ENCODE measurements at regions not wholly inside any gene's neighbourhood (a gene's known extent, or its start where the extent isn't known, plus 50 kb on each side); places are given as distances from the start of the nearest gene placed in this dataset.

DNA sequence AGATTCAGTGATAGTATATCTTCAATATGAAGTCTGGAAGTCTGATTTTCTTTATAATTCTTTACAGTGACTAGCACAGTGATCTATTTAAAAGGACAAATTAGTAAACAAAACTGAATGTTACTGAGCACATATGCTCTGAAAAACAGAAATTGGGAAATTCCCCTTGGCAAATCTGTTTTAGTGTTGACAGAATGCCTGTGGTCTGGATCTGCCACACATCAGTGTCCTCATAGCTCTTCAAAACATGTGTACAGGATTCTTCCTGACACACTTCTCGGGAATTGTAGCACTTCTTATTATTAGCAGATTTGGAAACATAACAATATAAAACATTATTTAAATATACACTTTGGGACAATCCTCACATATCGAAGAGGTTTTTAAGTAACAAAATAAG, 354.3 kb downstream of the COL12A1 start:
- no peaks in the 10 kb centered on the region for H3K27me3 Mint-ChIP-seq (ENCODE audit: unreplicated experiment)
- TF ChIP-seq, protein P1, sequence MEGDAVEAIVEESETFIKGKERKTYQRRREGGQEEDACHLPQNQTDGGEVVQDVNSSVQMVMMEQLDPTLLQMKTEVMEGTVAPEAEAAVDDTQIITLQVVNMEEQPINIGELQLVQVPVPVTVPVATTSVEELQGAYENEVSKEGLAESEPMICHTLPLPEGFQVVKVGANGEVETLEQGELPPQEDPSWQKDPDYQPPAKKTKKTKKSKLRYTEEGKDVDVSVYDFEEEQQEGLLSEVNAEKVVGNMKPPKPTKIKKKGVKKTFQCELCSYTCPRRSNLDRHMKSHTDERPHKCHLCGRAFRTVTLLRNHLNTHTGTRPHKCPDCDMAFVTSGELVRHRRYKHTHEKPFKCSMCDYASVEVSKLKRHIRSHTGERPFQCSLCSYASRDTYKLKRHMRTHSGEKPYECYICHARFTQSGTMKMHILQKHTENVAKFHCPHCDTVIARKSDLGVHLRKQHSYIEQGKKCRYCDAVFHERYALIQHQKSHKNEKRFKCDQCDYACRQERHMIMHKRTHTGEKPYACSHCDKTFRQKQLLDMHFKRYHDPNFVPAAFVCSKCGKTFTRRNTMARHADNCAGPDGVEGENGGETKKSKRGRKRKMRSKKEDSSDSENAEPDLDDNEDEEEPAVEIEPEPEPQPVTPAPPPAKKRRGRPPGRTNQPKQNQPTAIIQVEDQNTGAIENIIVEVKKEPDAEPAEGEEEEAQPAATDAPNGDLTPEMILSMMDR (IDR thresholded peaks at IDR 0.05; ENCODE audit: unreplicated experiment), result no peak
- no peak for DNase-seq (ENCODE audit: low spot score)
- H3K27ac Mint-ChIP-seq (ENCODE audit: unreplicated experiment), result no peak overlapping the region
- H3K4me1 Mint-ChIP-seq (ENCODE audit: unreplicated experiment), result no peaks in the 10 kb centered on the region
- H3K36me3 Mint-ChIP-seq (ENCODE audit: low read depth, unreplicated experiment), result no peaks in the 10 kb centered on the region
- no peaks in the 10 kb centered on the region for H3K9me3 Mint-ChIP-seq (ENCODE audit: unreplicated experiment)
- no peak overlapping the region for H3K4me3 Mint-ChIP-seq (ENCODE audit: unreplicated experiment)

DNA sequence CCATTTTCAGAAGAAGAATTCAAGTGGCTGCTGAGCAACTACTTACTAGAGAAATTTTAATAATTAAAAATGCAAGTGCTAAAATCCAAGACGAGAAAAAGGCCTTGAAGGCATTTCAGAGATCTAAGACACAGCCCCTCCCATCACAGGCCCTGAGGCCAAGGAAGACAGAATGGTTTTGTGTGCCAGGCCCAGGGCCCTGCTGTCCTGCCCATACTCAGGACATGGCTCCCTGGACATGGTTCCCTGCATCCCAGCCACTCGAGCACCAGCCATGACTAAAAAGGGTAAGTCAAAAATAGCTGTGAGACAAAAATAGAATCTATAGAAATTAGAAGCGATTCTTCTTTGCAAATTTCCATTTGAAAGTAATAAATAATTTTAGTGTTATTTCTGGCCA, 364.9 kb downstream of the COL12A1 start:
- no peak for DNase-seq (ENCODE audit: low spot score)
- TF ChIP-seq, protein P1 (IDR thresholded peaks at IDR 0.05; ENCODE audit: unreplicated experiment), result no peak
- H3K27me3 Mint-ChIP-seq (ENCODE audit: unreplicated experiment), result no peaks in the 10 kb centered on the region

GRCh38 chr6:74834967-74835366, 370.9 kb downstream of the COL12A1 start:
- TF ChIP-seq, protein P1 (IDR thresholded peaks at IDR 0.05; ENCODE audit: unreplicated experiment), result no peak
- no peak for DNase-seq (ENCODE audit: low spot score)
- Mint-ChIP-seq H3K27me3 (ENCODE audit: unreplicated experiment) (no peaks in the 10 kb centered on the region), H3K4me1 (ENCODE audit: unreplicated experiment) (no peaks in the 10 kb centered on the region), H3K36me3 (ENCODE audit: low read depth, unreplicated experiment) (no peaks in the 10 kb centered on the region), H3K4me3 (ENCODE audit: unreplicated experiment) (no peak overlapping the region), H3K27ac (ENCODE audit: unreplicated experiment) (no peak overlapping the region), H3K9me3 (ENCODE audit: unreplicated experiment) (no peaks in the 10 kb centered on the region)

More for the DNA sequence above, 364.9 kb downstream of the COL12A1 start:
- H3K4me1 Mint-ChIP-seq (ENCODE audit: unreplicated experiment), result no peaks in the 10 kb centered on the region
- H3K9me3 Mint-ChIP-seq (ENCODE audit: unreplicated experiment), result no peaks in the 10 kb centered on the region
- H3K27ac Mint-ChIP-seq (ENCODE audit: unreplicated experiment), result no peak overlapping the region
- no peak overlapping the region for H3K4me3 Mint-ChIP-seq (ENCODE audit: unreplicated experiment)
- H3K36me3 Mint-ChIP-seq (ENCODE audit: low read depth, unreplicated experiment), result no peaks in the 10 kb centered on the region

DNA sequence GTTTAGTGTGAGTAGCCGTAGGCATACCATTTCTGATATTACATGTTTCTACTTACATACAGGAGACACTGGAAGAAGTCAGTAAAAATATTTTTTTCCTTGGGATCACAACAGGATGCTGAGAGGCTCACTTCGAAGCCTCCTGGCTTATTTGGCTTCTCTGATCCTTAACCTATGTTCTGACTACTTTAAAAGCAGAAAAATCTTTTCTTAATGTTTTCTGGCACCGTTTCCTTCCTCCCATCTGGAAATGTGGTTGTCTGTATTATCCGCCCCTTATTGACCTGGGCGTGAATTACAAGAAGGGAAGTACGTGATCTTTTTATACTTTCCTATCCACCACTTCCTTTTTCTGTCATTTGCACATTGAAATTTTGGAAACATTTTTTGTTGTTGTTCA, 379.6 kb downstream of the COL12A1 start:
- no peaks in the 10 kb centered on the region for H3K4me1 Mint-ChIP-seq (ENCODE audit: unreplicated experiment)
- H3K27me3 Mint-ChIP-seq (ENCODE audit: unreplicated experiment), result no peaks in the 10 kb centered on the region
- DNase-seq (ENCODE audit: low spot score), result no peak
- TF ChIP-seq, protein P1 (IDR thresholded peaks at IDR 0.05; ENCODE audit: unreplicated experiment), result no peak
- H3K27ac Mint-ChIP-seq (ENCODE audit: unreplicated experiment), result no peak overlapping the region
- H3K4me3 Mint-ChIP-seq (ENCODE audit: unreplicated experiment), result no peak overlapping the region
- H3K36me3 Mint-ChIP-seq (ENCODE audit: low read depth, unreplicated experiment), result no peaks in the 10 kb centered on the region
- H3K9me3 Mint-ChIP-seq (ENCODE audit: unreplicated experiment), result no peaks in the 10 kb centered on the region

GRCh38 chr6:74814440-74814839, 391.4 kb downstream of the COL12A1 start:
- H3K27me3 Mint-ChIP-seq (ENCODE audit: unreplicated experiment), result no peaks in the 10 kb centered on the region
- no peaks in the 10 kb centered on the region for H3K36me3 Mint-ChIP-seq (ENCODE audit: low read depth, unreplicated experiment)
- no peak for DNase-seq (ENCODE audit: low spot score)
- TF ChIP-seq, protein P1 (IDR thresholded peaks at IDR 0.05; ENCODE audit: unreplicated experiment), result no peak
- H3K27ac Mint-ChIP-seq (ENCODE audit: unreplicated experiment), result no peak overlapping the region
- H3K9me3 Mint-ChIP-seq (ENCODE audit: unreplicated experiment), result no peaks in the 10 kb centered on the region
- no peak overlapping the region for H3K4me3 Mint-ChIP-seq (ENCODE audit: unreplicated experiment)
- H3K4me1 Mint-ChIP-seq (ENCODE audit: unreplicated experiment), result no peaks in the 10 kb centered on the region

All from endothelial cell (in vitro differentiated cells).